Heart left ventricle (tissue), 16 donors: ENCODE measurements at regions not wholly inside any gene's neighbourhood (a gene's known extent, or its start where the extent isn't known, plus 50 kb on each side); places are given as distances from the start of the nearest gene placed in this dataset.

Experiments
- ATAC-seq, 4 donors: fragments of 200-7000 bp; cut with Tn5 transposase; one replicate each; pipeline ENCODE4 v1.9.1; 2020 to 2022; ENCODE audit warnings: moderate library complexity in 4 of 4, mild to moderate bottlenecking in 3 of 4, moderate number of reproducible peaks in 1 of 4
- DNase-seq, 5 donors: peaks; one replicate each; pipeline ENCODE4 v3.0.0-alpha.2; 2020
- H3K27ac ChIP-seq, 12 donors: fragments of 200-600 bp; sonication (generic) in 4 of 12; one replicate each; pipeline versions ENCODE4 v1.5.0 to v1.8.0; 2016 to 2022; ENCODE audit warnings: mild to moderate bottlenecking in 2 of 12
- H3K27me3 ChIP-seq, 9 donors: fragments of 200-600 bp; sonication (generic) in 2 of 9; one replicate each; pipeline versions ENCODE4 v1.5.1 to v1.8.0; 2016 to 2022; ENCODE audit warnings: mild to moderate bottlenecking in 3 of 9
- H3K36me3 ChIP-seq, 9 donors: fragments of 200-600 bp; sonication (generic) in 2 of 9; one replicate each; pipeline versions ENCODE4 v1.5.0 to v1.8.0; 2018 to 2022; ENCODE audit warnings: mild to moderate bottlenecking in 2 of 9
- H3K4me1 ChIP-seq, 12 donors: fragments of 200-600 bp; sonication (generic) in 4 of 12; one replicate each; pipeline versions ENCODE4 v1.5.0 to v1.8.0; 2016 to 2022; ENCODE audit warnings: mild to moderate bottlenecking in 3 of 12
- H3K4me3 ChIP-seq, 12 donors: fragments of 200-600 bp; sonication (generic) in 4 of 12; one replicate each; pipeline versions ENCODE4 v1.5.0 to v1.8.0; 2017 to 2022; ENCODE audit warnings: mild to moderate bottlenecking in 9 of 12, moderate library complexity in 4 of 12
- H3K9me3 ChIP-seq, 12 donors: fragments of 200-600 bp; sonication (generic) in 4 of 12; one replicate each; pipeline versions ENCODE4 v1.5.0 to v1.8.0; 2016 to 2022; ENCODE audit warnings: mild to moderate bottlenecking in 1 of 12
- CTCF ChIP-seq, 12 donors: fragments of 200-600 bp; sonication (generic) in 4 of 12; IDR thresholded peaks; one replicate each; pipeline versions ENCODE4 v1.5.0 to v1.8.0; 2018 to 2022; ENCODE audit warnings: antibody characterized with exemption in 12 of 12, mild to moderate bottlenecking in 5 of 12
- POLR2A ChIP-seq, 2 donors: fragments of 450-650 bp; IDR thresholded peaks; one replicate each; pipeline ENCODE4 v1.6.1; 2017; ENCODE audit warnings: antibody characterized with exemption in 2 of 2, mild to moderate bottlenecking in 2 of 2, moderate library complexity in 2 of 2
- WGBS, 4 donors: extraction: QIAGEN DNeasy Blood & Tissue Kit in 2 of 4; methylation state at CpG; one replicate each; pipeline versions ENCODE4 v1.1.5 to v1.1.7; 2013 to 2018; 5-methylcytosine and 5-hydroxymethylcytosine counted together
- intact Hi-C, 10 donors: fragments of 100-400 bp; cut with DNase I; formaldehyde crosslinking; loops; one replicate each; pipeline versions ENCODE4 v1.11.1 to v1.14.2; 2022
- donor health status: ischemic (EF 13 %, LVEDD 7.1; RV severe dilation, severe dysfunction).
- donor health status: healthy with polysubstance abuse.
- donor health status: DM: no; HTN: yes; CAD: no.
- donor health status: DM: no; HTN: no; CAD: no.
- donor health status: ischemic (EF 25% LVEDD 6.9; RV normal size, moderate dysfunction).
- donor health status: ischemic (EF 25% LVEDD 5.7; RV mildly dilated, moderate dysfunction).
- donor health status: healthy.
- donor health status: DM: yes; HTN: yes; CAD: no.
- donor health status: ischemic (EF 35%, LVEDD 5.7; RV mildly dilated, moderate dysfunction).
- donor health status: nonischemic (EF 11% LVEDD 7.7; RV severe dilation, severe dysfunction).
- donor health status: DM: yes; HTN: yes; CAD: no.
- donor health status: PGD.
- donor health status: ischemic (EF 29% LVEDD 5.4; RV normal size, mild dysfunction).
- donor health status: nonischemic (EF 23%, LVEDD 6.1; RV moderate dilation, normal function).

DNA sequence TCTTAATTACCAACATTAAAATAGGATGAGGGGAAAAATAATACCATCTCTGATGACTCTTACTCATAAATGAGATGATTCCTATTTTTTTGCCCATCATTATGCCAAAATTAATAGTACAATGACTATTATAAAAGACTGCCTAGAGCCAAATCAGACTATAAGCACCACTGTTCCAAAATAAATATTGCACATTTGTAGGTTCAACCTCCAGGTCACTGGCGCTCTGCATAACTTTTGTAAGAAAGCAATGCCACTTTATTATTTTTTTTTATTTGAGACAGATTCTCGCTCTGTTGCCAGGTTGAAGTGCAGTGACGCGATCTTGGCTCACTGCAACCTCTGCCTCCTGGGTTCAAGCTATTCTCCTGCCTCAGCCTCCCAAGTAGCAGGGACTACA, 142.5 kb upstream of the SP8 start:
- Histone ChIP-seq H3K27me3 (peaks cover 0 to 2% (median 0%) of the 10 kb centered on the region in 9 donors), H3K4me3 (no peak overlapping the region), H3K36me3 (no peaks in the 10 kb centered on the region), H3K27ac (no peak overlapping the region), H3K9me3 (peaks cover 0 to 10% (median 0%) of the 10 kb centered on the region in 12 donors), H3K4me1 (no peaks in the 10 kb centered on the region)
- intact Hi-C loops, result no loop called here
- TF ChIP-seq CTCF (IDR thresholded peaks at IDR 0.05) (no peak), POLR2A (IDR thresholded peaks at IDR 0.05) (no peak)
- no peak for ATAC-seq
- no peak for DNase-seq
- 83 to 90% (median 88%) methylated on average over 4 of the region's 4 CpGs for WGBS, 4 donors

- TF ChIP-seq POLR2A (IDR thresholded peaks at IDR 0.05), result no peak
- no peak for TF ChIP-seq CTCF (IDR thresholded peaks at IDR 0.05)
- intact Hi-C loops, result no loop called here
- Histone ChIP-seq H3K27me3 (peaks cover 0 to 2% (median 0%) of the 10 kb centered on the region in 9 donors), H3K36me3 (no peaks in the 10 kb centered on the region), H3K4me3 (no peak overlapping the region), H3K4me1 (no peaks in the 10 kb centered on the region), H3K9me3 (peaks cover 0 to 5% (median 0%) of the 10 kb centered on the region in 12 donors), H3K27ac (no peak overlapping the region)
- 77 to 81% (median 78%) methylated on average over 3 of the region's 3 CpGs for WGBS, 4 donors
- DNase-seq (no peak), ATAC-seq (no peak)
These were observed 145.1 kb upstream of the SP8 start for GRCh38 chr7:20931739-20932138.

- intact Hi-C loops, result no loop called here
These were observed 146.3 kb upstream of the SP8 start for GRCh38 chr7:20932785-20933527.

DNA sequence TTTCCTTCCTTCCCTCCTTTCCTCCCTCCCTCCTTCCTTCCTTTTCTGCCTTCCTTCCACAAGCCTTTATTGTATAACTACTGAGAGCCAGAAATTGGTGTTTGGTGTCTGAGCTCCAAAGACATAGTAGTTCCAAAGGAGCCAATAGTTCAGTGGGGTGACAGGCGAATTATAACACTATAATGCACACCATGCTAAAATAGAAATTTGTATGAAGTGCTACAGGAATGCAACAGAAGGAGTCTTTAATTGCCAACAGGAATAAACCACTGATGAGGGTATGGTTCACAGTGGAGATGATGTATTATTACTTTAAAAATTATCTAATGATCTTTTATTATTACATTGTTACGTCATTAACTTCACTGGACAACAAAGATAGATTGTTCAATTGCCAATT, 158.8 kb upstream of the SP8 start:
- no peak for TF ChIP-seq POLR2A (IDR thresholded peaks at IDR 0.05)
- TF ChIP-seq CTCF (IDR thresholded peaks at IDR 0.05), result no peak
- Histone ChIP-seq H3K36me3 (no peaks in the 10 kb centered on the region), H3K27me3 (no peaks in the 10 kb centered on the region), H3K9me3 (peaks cover 0 to 7% (median 0%) of the 10 kb centered on the region in 12 donors), H3K27ac (no peak overlapping the region), H3K4me3 (no peak overlapping the region), H3K4me1 (no peaks in the 10 kb centered on the region)
- no peak for ATAC-seq
- whole genome bisulfite sequencing, 4 donors, result 35 to 44% (median 36%) methylated on average over 2 of the region's 2 CpGs
- DNase-seq, result no peak
- intact Hi-C loops, result no loop called here

More at GRCh38 chr7:20932785-20933527, 146.3 kb upstream of the SP8 start:
- H3K9me3 ChIP-seq, result no peaks in the 10 kb centered on the region
- ATAC-seq, result no peak
- H3K4me3 ChIP-seq, result no peak overlapping the region
- no peaks in the 10 kb centered on the region for H3K4me1 ChIP-seq
- H3K27ac ChIP-seq, result no peak overlapping the region
- no peak for DNase-seq
- no peak for TF ChIP-seq POLR2A (IDR thresholded peaks at IDR 0.05)
- no peak for TF ChIP-seq CTCF (IDR thresholded peaks at IDR 0.05)
- WGBS, 4 donors, result 43 to 56% (median 52%) methylated on average over 7 of the region's 7 CpGs
- H3K36me3 ChIP-seq, result no peaks in the 10 kb centered on the region
- H3K27me3 ChIP-seq, result peaks cover 0 to 2% (median 0%) of the 10 kb centered on the region in 9 donors
